ENCODE measurements at regions not wholly inside any gene's neighbourhood (a gene's known extent, or its start where the extent isn't known, plus 50 kb on each side); places are given as distances from the start of the nearest gene placed in this dataset.

DNA sequence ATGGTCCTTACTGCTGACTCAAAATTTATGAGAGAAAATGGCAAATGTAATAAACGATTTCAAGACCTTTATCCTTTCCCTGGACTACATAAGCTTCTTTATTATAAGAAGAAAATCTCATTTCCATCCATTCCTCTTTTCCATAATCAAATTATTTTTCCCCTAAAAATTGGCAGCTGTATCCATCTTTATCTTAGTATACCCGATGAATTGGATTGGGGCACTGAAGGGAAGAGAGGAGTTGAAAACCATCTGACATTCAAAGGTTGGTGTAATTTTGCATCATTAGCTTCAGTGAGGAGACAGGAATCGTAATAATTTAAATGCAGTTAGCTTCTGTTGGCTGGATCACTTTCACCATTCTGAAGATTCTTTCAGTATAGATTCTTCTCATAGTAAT, 574.1 kb downstream of the XIRP2 start:
- TF ChIP-seq EZH2 (IDR thresholded peaks at IDR 0.05) = no peak
- TF ChIP-seq POLR2AphosphoS5 (IDR thresholded peaks at IDR 0.05; ENCODE audit: borderline replicate concordance, low read depth, low read length) = no peak
